Natural killer cell (primary cell): ENCODE measurements at regions not wholly inside any gene's neighbourhood (a gene's known extent, or its start where the extent isn't known, plus 50 kb on each side); places are given as distances from the start of the nearest gene placed in this dataset.
A peak's percentile ranks its signal among the peaks of the same experiment; 100 is the strongest.
"Not testable (repeated sequence)": the region's sequence is repeated elsewhere in the genome, so short reads cannot be mapped to it uniquely, and the experiment has no call there.

Experiments
- ATAC-seq, 3 donors: fragments of 150-1000 bp in 2 of 3; fragments of 200-7000 bp in 1 of 3; cut with Tn5 transposase; 1 replicate in 1 of 3; 2 replicates in 2 of 3; pipeline ENCODE4 v1.10.0; 2021; ENCODE audit warnings: mild to moderate bottlenecking in 2 of 3, moderate library complexity in 2 of 3
- DNase-seq, 2 donors: peaks; one replicate each; pipeline versions ENCODE4 v3.0.0 to v3.0.0-alpha.2; 2013 to 2021; ENCODE audit warnings: mixed read lengths in 1 of 2
- H3K27ac ChIP-seq: one replicate; pipeline ENCODE4 v1.5.1; 2013; ENCODE audit warnings: mild to moderate bottlenecking, low read length
- H3K27me3 ChIP-seq: one replicate; pipeline ENCODE4 v1.6.1; 2013; ENCODE audit warnings: low read length; ENCODE audit not compliant: control insufficient read depth, insufficient read depth
- H3K36me3 ChIP-seq: one replicate; pipeline ENCODE4 v1.6.1; 2013; ENCODE audit warnings: low read length; ENCODE audit not compliant: control insufficient read depth, insufficient read depth
- H3K4me1 ChIP-seq: one replicate; pipeline ENCODE4 v1.6.1; 2013; ENCODE audit warnings: low read length; ENCODE audit not compliant: control insufficient read depth, insufficient read depth
- H3K4me3 ChIP-seq: one replicate; pipeline ENCODE4 v1.5.1; 2013; ENCODE audit warnings: low read length
- H3K9me3 ChIP-seq: one replicate; pipeline ENCODE4 v1.6.1; 2013; ENCODE audit warnings: low read length; ENCODE audit not compliant: control insufficient read depth, insufficient read depth
- H3K27ac Mint-ChIP-seq, 2 donors: one replicate each; pipeline ENCODE4 v1.8.0; 2022; ENCODE audit warnings: mild to moderate bottlenecking in 2 of 2, mixed read lengths in 2 of 2, moderate library complexity in 1 of 2
- H3K27me3 Mint-ChIP-seq, 2 donors: one replicate each; pipeline ENCODE4 v1.8.0; 2022; ENCODE audit warnings: low read depth in 2 of 2, mixed read lengths in 2 of 2
- H3K36me3 Mint-ChIP-seq: one replicate; pipeline ENCODE4 v1.8.0; 2022; ENCODE audit warnings: mixed read lengths
- H3K4me1 Mint-ChIP-seq, 2 donors: one replicate each; pipeline ENCODE4 v1.8.0; 2022; ENCODE audit warnings: mixed read lengths in 2 of 2
- H3K4me3 Mint-ChIP-seq: one replicate; pipeline ENCODE4 v1.8.0; 2022; ENCODE audit warnings: mild to moderate bottlenecking, moderate library complexity, mixed read lengths
- H3K9me3 Mint-ChIP-seq, 2 donors: one replicate each; pipeline ENCODE4 v1.8.0; 2022; ENCODE audit warnings: mixed read lengths in 2 of 2
- WGBS: methylation state at CpG from one replicate; pipeline ENCODE4 v1.1.7; 2013; ENCODE audit warnings: missing lambda C conversion rate; ENCODE audit not compliant: insufficient coverage; 5-methylcytosine and 5-hydroxymethylcytosine counted together
- intact Hi-C: fragments of 100-400 bp; cut with micrococcal nuclease; formaldehyde crosslinking; loops from one replicate; pipeline ENCODE4 v1.14.2; 2022

DNA sequence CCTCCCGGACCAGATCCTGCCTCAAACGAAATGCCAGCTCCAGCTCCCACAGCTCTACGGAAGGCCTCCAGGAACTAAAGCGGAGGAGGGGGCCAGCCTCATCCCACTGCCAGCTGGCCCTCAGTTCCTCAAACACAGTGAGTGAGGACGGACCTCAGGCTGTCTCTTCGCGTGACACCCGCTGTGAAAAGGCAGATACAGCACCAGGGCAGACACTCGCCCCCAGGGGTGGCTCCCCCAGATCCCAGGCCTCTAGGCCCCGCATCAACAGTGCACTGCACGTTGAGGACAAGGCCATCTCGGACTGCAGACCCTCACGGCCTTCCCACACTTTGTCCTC, 149.9 kb upstream of the C1QTNF3 start:
- peaks cover 33 to 37% of the 10 kb centered on the region in 2 donors for H3K4me1 Mint-ChIP-seq
- H3K9me3 Mint-ChIP-seq, H3K27me3 ChIP-seq, H3K27ac ChIP-seq, H3K9me3 ChIP-seq, H3K4me3 ChIP-seq, H3K27me3 Mint-ChIP-seq, intact Hi-C loops, H3K4me3 Mint-ChIP-seq, H3K4me1 ChIP-seq, H3K36me3 Mint-ChIP-seq, DNase-seq, H3K36me3 ChIP-seq, ATAC-seq: not testable (repeated sequence)
- peak overlapping the region; percentile 58 to 72 for H3K27ac Mint-ChIP-seq
- 96% methylated on average over 9 of the region's 13 CpGs for WGBS

GRCh38 chr5:34193297-34193696, 150.3 kb upstream of the C1QTNF3 start:
- WGBS, result 98% methylated on average over 4 of the region's 7 CpGs
- H3K4me3 Mint-ChIP-seq, H3K4me1 ChIP-seq, H3K27me3 Mint-ChIP-seq, H3K36me3 ChIP-seq, H3K36me3 Mint-ChIP-seq, H3K9me3 ChIP-seq, intact Hi-C loops, H3K9me3 Mint-ChIP-seq, H3K27me3 ChIP-seq, H3K4me3 ChIP-seq, ATAC-seq, H3K27ac ChIP-seq: not testable (repeated sequence)
- peaks cover 31 to 34% of the 10 kb centered on the region in 2 donors for H3K4me1 Mint-ChIP-seq
- peak overlapping the region; percentile 64 to 67 for H3K27ac Mint-ChIP-seq
- peak in 1 of 2 donors; percentile 34 for DNase-seq

GRCh38 chr5:34193804-34194203, 150.8 kb upstream of the C1QTNF3 start:
- Mint-ChIP-seq H3K27ac (peak overlapping the region; percentile 64 to 67), H3K4me1 (peaks cover 31 to 34% of the 10 kb centered on the region in 2 donors)
- H3K27me3 Mint-ChIP-seq, H3K4me1 ChIP-seq, intact Hi-C loops, H3K27ac ChIP-seq, H3K36me3 ChIP-seq, H3K4me3 ChIP-seq, H3K4me3 Mint-ChIP-seq, H3K36me3 Mint-ChIP-seq, H3K9me3 Mint-ChIP-seq, ATAC-seq, H3K9me3 ChIP-seq, H3K27me3 ChIP-seq: not testable (repeated sequence)
- 82% methylated on average over 2 of the region's 3 CpGs for WGBS
- DNase-seq, result peak in 1 of 2 donors; percentile 2

DNA sequence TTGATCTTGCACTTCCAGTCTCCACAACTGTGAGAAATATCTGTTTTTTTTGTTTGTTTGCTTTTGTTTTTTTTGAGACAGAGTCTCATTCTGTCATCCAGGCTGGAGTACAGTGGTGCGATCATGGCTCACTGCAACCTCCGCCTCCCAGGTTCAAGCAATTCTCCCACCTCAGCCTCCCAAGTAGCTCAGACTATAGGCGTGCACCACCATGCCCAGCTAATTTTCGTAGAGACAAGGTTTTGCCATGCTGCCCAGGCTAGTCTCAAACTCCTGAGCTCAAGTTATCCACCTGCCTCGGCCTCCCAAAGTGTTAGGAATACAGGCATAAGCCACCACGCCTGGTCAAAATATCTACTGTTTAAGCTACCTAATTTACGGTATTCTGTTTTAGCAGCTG, 153.1 kb upstream of the C1QTNF3 start:
- H3K27me3 Mint-ChIP-seq, H3K9me3 ChIP-seq, H3K36me3 ChIP-seq, H3K4me3 Mint-ChIP-seq, H3K27ac ChIP-seq, H3K27ac Mint-ChIP-seq, H3K4me3 ChIP-seq, ATAC-seq, H3K4me1 ChIP-seq, H3K9me3 Mint-ChIP-seq, H3K27me3 ChIP-seq, intact Hi-C loops, H3K36me3 Mint-ChIP-seq, DNase-seq: not testable (repeated sequence)
- WGBS, result 97% methylated on average over 6 of the region's 7 CpGs
- H3K4me1 Mint-ChIP-seq, result peaks cover 20 to 23% of the 10 kb centered on the region in 2 donors

DNA sequence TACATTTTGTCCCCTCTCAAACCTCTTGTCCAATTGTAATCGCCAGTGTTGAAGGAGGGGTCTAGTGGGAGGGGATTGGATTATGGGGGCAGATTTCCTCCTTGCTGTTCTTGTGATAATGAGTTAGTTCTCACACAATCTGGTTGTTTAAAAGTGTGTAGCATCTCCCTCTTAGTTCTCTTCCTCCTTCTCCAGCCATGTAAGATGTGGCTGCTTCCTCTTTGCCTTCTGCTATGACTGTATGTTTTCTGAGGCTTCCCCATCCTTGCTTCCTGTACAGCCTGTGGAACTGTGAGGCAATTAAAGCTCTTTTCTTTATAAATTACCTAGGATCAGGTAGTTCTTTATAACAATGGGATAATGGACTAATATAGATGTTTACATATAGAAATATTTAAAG, 162.3 kb upstream of the C1QTNF3 start:
- H3K27ac ChIP-seq, DNase-seq, H3K27ac Mint-ChIP-seq, H3K4me1 ChIP-seq, H3K4me3 ChIP-seq, H3K4me3 Mint-ChIP-seq, H3K27me3 ChIP-seq, H3K27me3 Mint-ChIP-seq, H3K9me3 Mint-ChIP-seq, H3K36me3 ChIP-seq, intact Hi-C loops, H3K9me3 ChIP-seq, ATAC-seq, H3K4me1 Mint-ChIP-seq, H3K36me3 Mint-ChIP-seq: not testable (repeated sequence)
- WGBS, result no CpG with 5 or more reads among the region's 1 CpG

- ATAC-seq, intact Hi-C loops, H3K4me3 Mint-ChIP-seq, H3K27me3 Mint-ChIP-seq, H3K4me1 ChIP-seq, H3K4me1 Mint-ChIP-seq, H3K27me3 ChIP-seq, H3K36me3 ChIP-seq, H3K27ac Mint-ChIP-seq, H3K9me3 ChIP-seq, H3K4me3 ChIP-seq, H3K27ac ChIP-seq, H3K9me3 Mint-ChIP-seq, DNase-seq, H3K36me3 Mint-ChIP-seq: not testable (repeated sequence)
- 100% methylated on average over 1 of the region's 1 CpG for WGBS
Measured at GRCh38 chr5:34217386-34217785, 174.4 kb upstream of the C1QTNF3 start.

DNA sequence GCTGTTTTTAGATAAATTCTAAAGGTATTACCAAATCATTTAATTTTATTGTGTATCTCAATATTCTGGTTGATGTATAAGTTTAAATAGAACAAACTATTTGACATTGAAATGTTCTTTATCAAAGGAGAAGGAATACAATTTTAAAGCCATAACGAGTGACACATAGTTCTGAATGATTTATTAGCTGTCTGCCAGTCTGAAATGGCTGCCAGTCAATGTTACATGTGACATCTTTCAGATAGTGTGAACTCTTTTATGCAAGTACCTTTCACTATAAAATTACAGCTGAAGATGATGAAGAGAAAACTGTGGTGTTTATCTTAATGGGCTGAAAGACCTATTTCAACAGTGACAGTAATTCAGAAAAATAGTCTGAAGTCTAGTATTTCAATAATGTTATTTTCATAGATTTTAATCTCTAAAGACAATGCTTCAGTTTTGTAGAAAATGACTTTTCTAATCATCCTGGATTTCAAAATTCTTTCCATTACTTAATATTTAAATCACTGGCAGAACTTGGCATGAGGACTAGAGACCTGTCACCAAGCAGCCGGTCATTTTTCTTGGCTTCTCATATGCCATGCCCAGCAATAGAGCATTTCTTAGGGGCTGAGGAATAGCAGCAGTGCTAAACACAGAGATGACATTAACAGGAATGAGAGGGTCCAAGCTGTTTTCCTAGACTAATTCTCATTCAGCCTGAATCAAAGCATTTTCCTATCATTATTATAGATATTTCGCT, 178.5 kb upstream of the C1QTNF3 start:
- H3K4me3 Mint-ChIP-seq, H3K27me3 Mint-ChIP-seq, H3K4me1 Mint-ChIP-seq, H3K9me3 Mint-ChIP-seq, H3K4me3 ChIP-seq, intact Hi-C loops, H3K9me3 ChIP-seq, H3K27ac Mint-ChIP-seq, H3K27me3 ChIP-seq, H3K27ac ChIP-seq, ATAC-seq, H3K4me1 ChIP-seq, H3K36me3 Mint-ChIP-seq, H3K36me3 ChIP-seq, DNase-seq: not testable (repeated sequence)
- 34% methylated on average over 2 of the region's 3 CpGs for WGBS

DNA sequence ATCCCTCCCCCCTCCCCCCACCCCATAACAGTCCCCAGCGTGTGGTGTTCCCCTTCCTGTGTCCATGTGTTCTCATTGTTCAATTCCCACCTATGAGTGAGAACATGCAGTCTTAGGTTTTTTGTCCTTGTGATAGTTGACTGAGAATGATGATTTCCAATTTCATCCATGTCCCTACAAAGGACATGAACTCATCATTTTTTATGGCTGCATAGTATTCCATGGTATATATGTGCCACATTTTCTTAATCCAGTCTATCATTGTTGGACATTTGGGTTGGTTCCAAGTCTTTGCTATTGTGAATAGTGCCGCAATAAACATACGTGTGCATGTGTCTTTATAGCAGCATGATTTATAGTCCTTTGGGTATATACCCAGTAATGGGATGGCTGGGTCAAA, 180.1 kb upstream of the C1QTNF3 start:
- H3K9me3 ChIP-seq, intact Hi-C loops, H3K9me3 Mint-ChIP-seq, H3K36me3 Mint-ChIP-seq, H3K27ac ChIP-seq, H3K27ac Mint-ChIP-seq, H3K27me3 Mint-ChIP-seq, H3K4me1 ChIP-seq, ATAC-seq, DNase-seq, H3K4me3 ChIP-seq, H3K4me1 Mint-ChIP-seq, H3K36me3 ChIP-seq, H3K4me3 Mint-ChIP-seq, H3K27me3 ChIP-seq: not testable (repeated sequence)
- no CpG with 5 or more reads among the region's 3 CpGs for WGBS
